Prostate gland (tissue), 2 donors: ENCODE measurements at regions not wholly inside any gene's neighbourhood (a gene's known extent, or its start where the extent isn't known, plus 50 kb on each side); places are given as distances from the start of the nearest gene placed in this dataset.
"Not testable (repeated sequence)": the region's sequence is repeated elsewhere in the genome, so short reads cannot be mapped to it uniquely, and the experiment has no call there.

ENCODE experiments used
- CTCF ChIP-seq, 4 experiments: fragments of 200-600 bp in 2 of 4; fragments of 450-650 bp in 2 of 4; sonication (generic) in 2 of 4; IDR thresholded peaks; 1 replicate in 3 of 4; 2 replicates in 1 of 4; pipeline ENCODE4 v1.5.1; 2016 to 2019; ENCODE audit warnings: antibody characterized with exemption in 4 of 4, mild to moderate bottlenecking in 2 of 4, moderate library complexity in 2 of 4
- POLR2AphosphoS5 ChIP-seq: sonication (generic); formaldehyde crosslinking; IDR thresholded peaks from one replicate; pipeline ENCODE4 v1.6.1; 2017; ENCODE audit warnings: antibody characterized with exemption

- TF ChIP-seq CTCF (IDR thresholded peaks at IDR 0.05); POLR2AphosphoS5: not testable (repeated sequence)
Observed at GRCh38 chr12:131201912-131202311, 248.2 kb downstream of the ADGRD1 start.
